Mammary epithelial cell (primary cell): ENCODE measurements at regions not wholly inside any gene's neighbourhood (a gene's known extent, or its start where the extent isn't known, plus 50 kb on each side); places are given as distances from the start of the nearest gene placed in this dataset.

Experiments used
- CTCF ChIP-seq, 2 donors: IDR thresholded peaks in 1 of 2; conservative IDR thresholded peaks in 1 of 2; 2 replicates each; pipeline ENCODE4 v1.5.1; 2011 to 2012; ENCODE audit warnings: inconsistent platforms in 2 of 2, low read length in 2 of 2, mild to moderate bottlenecking in 2 of 2, control low read depth in 1 of 2, low read depth in 1 of 2; ENCODE audit not compliant: insufficient read depth in 1 of 2; ENCODE audit errors: extremely low read depth in 1 of 2
- EZH2 ChIP-seq: IDR thresholded peaks from 2 replicates; pipeline ENCODE4 v1.6.1; 2012; ENCODE audit warnings: low read length, inconsistent platforms, borderline replicate concordance

- TF ChIP-seq CTCF (conservative IDR thresholded peaks at IDR 0.05 in 1 of 2, IDR thresholded peaks at IDR 0.05 in 1 of 2; ENCODE audit: extremely low read depth in 1 of 2, insufficient read depth in 1 of 2, low read depth in 1 of 2, low read length in 2 of 2) (no peak), EZH2 (no peak)
Measured at GRCh38 chr6:114824409-114824808, 481.6 kb upstream of the HS3ST5 start.
